Motor neuron (in vitro differentiated cells): ENCODE measurements at regions not wholly inside any gene's neighbourhood (a gene's known extent, or its start where the extent isn't known, plus 50 kb on each side); places are given as distances from the start of the nearest gene placed in this dataset.
A peak's percentile ranks its signal among the peaks of the same experiment; 100 is the strongest.
"Not testable (repeated sequence)": the region's sequence is repeated elsewhere in the genome, so short reads cannot be mapped to it uniquely, and the experiment has no call there.

Experiments
- ATAC-seq, 8 experiments: fragments of 200-7000 bp; cut with Tn5 transposase; replicated peaks in 6 of 8; 2 replicates each; pipeline ENCODE4 v1.8.0; 2021; ENCODE audit warnings: mild to moderate bottlenecking in 8 of 8, moderate library complexity in 8 of 8
- H3K27ac ChIP-seq, 2 donors: fragments of 250-450 bp; sonication (Bioruptor Pico); 2 replicates each; pipeline ENCODE4 v1.9.0; 2021; ENCODE audit warnings: antibody characterized with exemption in 2 of 2, mild to moderate bottlenecking in 2 of 2, moderate library complexity in 1 of 2
- H3K4me1 ChIP-seq, 2 donors: fragments of 250-450 bp; sonication (Bioruptor Pico); replicated peaks in 1 of 2; 2 replicates each; pipeline ENCODE4 v1.6.1; 2021; ENCODE audit warnings: antibody characterized with exemption in 2 of 2, mild to moderate bottlenecking in 2 of 2, moderate library complexity in 1 of 2
- H3K4me3 ChIP-seq, 5 donors: fragments of 250-450 bp; sonication (Bioruptor Pico); 2 replicates each; pipeline ENCODE4 v1.9.0; 2021; ENCODE audit warnings: antibody characterized with exemption in 5 of 5, mild to moderate bottlenecking in 5 of 5, moderate library complexity in 4 of 5
- WGBS, 10 experiments: fragments of 450-650 bp; shearing (Covaris generic); methylation state at CpG; one replicate each; pipeline ENCODE4 v1.0.0; 2022; 5-methylcytosine and 5-hydroxymethylcytosine counted together
- in situ Hi-C, 9 experiments: fragments of 400-800 bp; cut with MboI; loops; one replicate each; pipeline ENCODE4 v1.15.0; 2021; ENCODE audit warnings: low sequenced_read_pairs in 9 of 9, low pct_unique_long_range_greater_than_20kb in 2 of 9; ENCODE audit not compliant: unreplicated experiment in 9 of 9

DNA sequence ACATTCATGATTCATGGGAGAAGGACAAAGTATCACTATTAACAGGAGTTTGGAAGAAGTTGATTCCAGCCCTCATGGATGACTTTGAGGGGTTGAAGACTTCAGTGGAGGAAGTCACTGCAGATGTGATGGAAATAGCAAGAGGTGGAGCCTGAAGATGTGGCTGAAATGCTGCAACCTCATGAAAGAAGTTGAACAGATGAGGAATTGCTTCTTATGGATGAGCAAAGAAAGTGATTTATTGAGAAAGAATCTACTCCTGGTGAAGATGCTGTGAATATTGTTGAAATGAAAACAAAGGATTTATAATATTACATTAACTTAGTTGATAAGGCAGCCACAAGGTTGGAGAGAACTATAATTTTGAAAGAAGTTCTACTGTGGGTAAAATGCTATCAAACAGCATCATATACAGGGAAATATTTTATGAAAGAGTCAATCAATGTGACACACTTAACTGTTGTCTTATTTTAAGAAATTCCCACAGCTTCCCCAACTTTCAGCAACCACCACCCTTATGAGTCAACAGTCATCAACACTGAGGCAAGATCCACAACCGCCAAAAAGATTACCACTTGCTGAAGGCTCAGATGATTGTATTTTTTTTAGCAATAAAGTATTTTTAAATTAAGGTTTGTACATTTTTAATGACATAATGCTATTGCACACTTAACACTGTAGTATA is 302.6 kb downstream of the CBLL2 start:
- H3K4me1 ChIP-seq = no peaks in the 10 kb centered on the region
- ATAC-seq = peak in 1 of 8 experiments; percentile 15
- no peak overlapping the region for H3K4me3 ChIP-seq
- in situ Hi-C loops = no loop called here
- H3K27ac ChIP-seq = no peak overlapping the region
- WGBS, 10 experiments = 17 to 80% (median 33%) methylated on average over 1 of the region's 1 CpG; no CpG with 5 or more reads in 7 of the 10 experiments

DNA sequence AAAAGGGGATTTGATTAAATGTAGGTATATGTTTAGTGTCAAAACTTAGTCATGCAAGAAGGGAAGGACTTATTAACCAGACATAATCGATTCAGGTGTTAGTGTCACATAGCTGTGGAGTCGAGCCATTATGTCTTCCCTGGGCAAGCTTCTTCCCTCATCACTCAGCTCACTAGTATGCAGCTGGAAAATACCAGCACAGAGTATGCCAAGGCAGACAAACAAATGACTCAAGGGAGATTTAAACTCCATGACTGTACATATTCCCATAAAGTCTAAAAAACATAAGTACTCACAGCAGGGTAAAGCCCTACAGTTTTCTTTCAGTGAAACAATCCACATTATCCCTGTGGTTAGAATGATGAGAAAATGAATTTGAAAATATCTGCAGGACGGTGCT is 304.5 kb downstream of the CBLL2 start:
- in situ Hi-C loops = no loop called here
- peak in 2 of 8 experiments; percentile 25 to 30 for ATAC-seq
- WGBS, 10 experiments = 0 to 92% (median 66%) methylated on average over 2 to 3 of the region's 3 CpGs; no CpG with 5 or more reads in 6 of the 10 experiments
- Histone ChIP-seq H3K4me3 (no peak overlapping the region), H3K27ac (no peak overlapping the region), H3K4me1 (no peaks in the 10 kb centered on the region)

DNA sequence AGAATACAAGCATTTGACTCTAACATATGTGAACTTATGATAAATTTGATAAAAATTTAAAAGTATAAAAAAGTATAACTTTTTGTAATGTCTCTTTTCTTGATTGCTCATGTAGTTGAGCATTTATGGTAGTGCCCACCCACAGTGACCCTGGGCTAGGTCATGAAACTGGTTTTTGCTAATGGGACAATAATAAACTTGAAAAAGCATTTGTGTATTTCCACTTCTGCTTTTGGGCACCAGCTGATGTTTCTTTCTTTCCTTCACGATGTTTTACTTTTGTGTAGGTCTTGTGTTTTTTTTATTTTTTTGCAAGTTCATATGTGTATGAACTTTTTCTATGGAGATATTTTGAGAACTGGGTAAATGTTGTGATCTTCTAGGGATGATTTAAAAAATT is 313.1 kb downstream of the CBLL2 start:
- Histone ChIP-seq H3K4me3 (no peak overlapping the region), H3K27ac (no peak overlapping the region), H3K4me1 (no peaks in the 10 kb centered on the region)
- WGBS, 10 experiments = 0 to 100% (median 67%) methylated on average over 1 of the region's 1 CpG; no CpG with 5 or more reads in 5 of the 10 experiments
- ATAC-seq = no peak
- in situ Hi-C loops = no loop called here

DNA sequence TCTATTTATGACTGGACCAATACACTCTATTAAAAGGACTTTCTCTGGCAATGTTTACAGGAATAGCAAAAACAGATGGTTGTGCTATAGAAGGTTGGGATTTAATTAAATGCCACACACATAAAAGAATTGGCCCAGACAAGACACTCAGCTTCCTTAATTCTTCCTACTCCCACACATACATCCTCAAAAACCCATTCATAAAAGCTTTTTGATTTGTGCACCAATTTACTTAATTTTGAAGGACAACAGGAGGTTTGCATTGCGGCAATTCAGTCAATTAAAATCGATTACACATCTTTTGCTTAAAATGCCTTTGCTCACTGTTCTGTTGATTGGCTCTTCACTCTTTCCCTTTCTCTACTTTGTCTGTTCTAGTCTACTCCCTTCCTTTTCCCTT is 317.1 kb downstream of the CBLL2 start:
- WGBS, 10 experiments = 5 to 94% (median 66%) methylated on average over 1 to 2 of the region's 2 CpGs; no CpG with 5 or more reads in 6 of the 10 experiments
- ATAC-seq = no peak
- no peaks in the 10 kb centered on the region for H3K4me1 ChIP-seq
- in situ Hi-C loops = no loop called here
- H3K4me3 ChIP-seq = no peak overlapping the region
- H3K27ac ChIP-seq = no peak overlapping the region

DNA sequence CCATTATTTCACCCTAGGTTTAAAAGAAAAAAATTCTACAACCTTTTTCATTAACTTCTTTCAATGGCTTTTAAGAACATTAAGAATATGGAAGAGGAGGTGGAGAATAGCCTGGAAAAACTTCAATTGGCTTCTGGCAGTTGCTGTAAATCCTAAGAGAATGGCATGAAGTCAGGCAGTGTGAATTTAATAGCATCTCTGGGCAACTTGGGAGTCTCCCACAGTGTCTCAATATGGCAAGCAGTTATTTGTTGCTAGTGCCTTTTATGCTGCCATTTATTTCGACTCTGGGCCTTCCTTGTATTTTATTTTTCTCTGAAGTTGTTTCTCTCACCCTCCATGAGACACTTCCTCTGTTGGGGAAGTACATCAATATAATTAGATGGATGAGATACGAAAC is 322.1 kb downstream of the CBLL2 start:
- no peaks in the 10 kb centered on the region for H3K4me1 ChIP-seq
- no peak for ATAC-seq
- no peak overlapping the region for H3K27ac ChIP-seq
- 30 to 100% (median 50%) methylated on average over 1 to 2 of the region's 2 CpGs; no CpG with 5 or more reads in 6 of the 10 experiments for WGBS, 10 experiments
- no peak overlapping the region for H3K4me3 ChIP-seq
- in situ Hi-C loops = no loop called here

DNA sequence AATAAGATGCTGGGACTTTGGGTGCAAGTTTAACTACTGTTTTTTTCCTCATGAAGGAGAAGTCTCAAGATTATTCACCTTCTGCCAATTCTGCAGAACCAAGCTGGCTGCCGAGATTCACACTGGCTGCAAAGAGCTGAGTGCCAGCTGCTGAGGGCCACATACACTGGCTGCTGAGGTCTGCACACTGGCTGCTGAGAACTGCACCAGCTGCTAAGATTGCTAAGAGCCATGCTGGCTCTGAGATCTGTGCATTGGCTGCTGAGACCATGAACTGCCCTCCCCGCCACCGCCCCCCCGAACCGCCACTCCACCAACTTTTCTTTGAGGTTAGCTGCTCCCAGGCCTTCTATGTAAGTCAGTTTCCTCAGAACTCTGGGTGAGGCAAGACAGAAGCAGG is 330.3 kb downstream of the CBLL2 start:
- Histone ChIP-seq H3K27ac (no peak overlapping the region), H3K4me1 (no peaks in the 10 kb centered on the region), H3K4me3 (no peak overlapping the region)
- no peak for ATAC-seq
- 88% methylated on average over 1 of the region's 5 CpGs; no CpG with 5 or more reads in 9 of the 10 experiments for WGBS, 10 experiments
- in situ Hi-C loops = no loop called here

DNA sequence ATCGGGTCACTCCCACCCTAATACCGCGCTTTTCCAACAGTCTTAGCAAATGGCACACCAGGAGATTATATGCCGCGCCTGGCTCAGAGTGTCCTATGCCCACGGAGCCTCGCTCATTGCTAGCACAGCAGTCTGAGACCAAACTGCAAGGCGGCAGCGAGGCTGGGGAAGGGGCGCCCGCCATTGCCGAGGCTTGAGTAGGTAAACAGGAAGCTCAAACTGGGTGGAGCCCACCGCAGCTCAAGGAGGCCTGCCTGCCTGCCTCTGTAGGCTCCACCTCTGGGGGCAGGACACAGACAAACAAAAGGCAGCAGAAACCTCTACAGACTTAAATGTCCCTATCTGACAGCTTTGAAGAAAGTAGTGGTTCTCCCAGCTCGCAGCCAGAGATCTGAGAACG is 336.7 kb downstream of the CBLL2 start:
- WGBS, 10 experiments = 57 to 80% (median 65%) methylated on average over 1 to 4 of the region's 15 CpGs; no CpG with 5 or more reads in 7 of the 10 experiments
- H3K4me1 ChIP-seq, H3K4me3 ChIP-seq, H3K27ac ChIP-seq, in situ Hi-C loops, ATAC-seq: not testable (repeated sequence)

DNA sequence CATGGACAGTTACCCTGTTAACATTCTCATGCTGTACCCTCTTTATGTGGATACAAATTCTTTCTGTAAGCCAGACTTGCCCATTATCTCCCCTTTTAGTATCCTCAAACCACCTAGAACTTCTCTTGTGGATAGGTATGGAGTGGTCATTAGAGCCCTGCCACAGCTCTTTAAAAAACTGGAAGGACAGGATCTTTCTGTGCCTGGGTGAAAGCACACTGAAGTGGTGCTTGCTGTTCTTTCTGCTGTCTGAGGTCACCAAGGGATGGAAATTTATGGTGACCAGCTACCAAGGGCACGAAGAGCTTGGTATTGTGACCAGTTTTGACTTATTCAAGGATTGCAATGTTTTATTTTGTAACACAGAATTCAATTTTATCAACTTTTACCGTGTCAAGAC is 344.2 kb downstream of the CBLL2 start:
- Histone ChIP-seq H3K4me3 (no peak overlapping the region), H3K27ac (no peak overlapping the region), H3K4me1 (no peaks in the 10 kb centered on the region)
- in situ Hi-C loops = no loop called here
- ATAC-seq = no peak
- 20 to 40% methylated on average over 2 of the region's 2 CpGs; no CpG with 5 or more reads in 8 of the 10 experiments for WGBS, 10 experiments

DNA sequence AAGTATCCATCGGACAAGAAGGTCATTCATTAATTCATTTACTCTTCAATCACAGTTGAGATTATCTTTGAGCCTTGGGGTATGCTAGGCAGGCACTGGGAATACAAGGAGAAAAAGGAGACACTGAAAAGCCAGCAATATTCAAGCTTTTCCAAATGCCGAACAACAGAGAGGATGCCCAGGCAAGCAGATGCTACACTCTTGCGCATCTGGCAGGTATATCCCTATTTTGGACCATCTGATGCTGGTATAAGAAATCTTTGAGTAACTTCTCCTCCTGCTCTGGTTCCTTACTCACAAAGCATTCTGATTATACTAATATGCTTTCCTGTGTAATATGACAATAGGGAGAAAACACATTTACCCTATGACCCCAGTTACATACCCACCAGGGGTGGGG is 354.9 kb downstream of the CBLL2 start:
- ATAC-seq = no peak
- no peak overlapping the region for H3K27ac ChIP-seq
- 20 to 100% (median 77%) methylated on average over 1 to 2 of the region's 3 CpGs; no CpG with 5 or more reads in 4 of the 10 experiments for WGBS, 10 experiments
- in situ Hi-C loops = no loop called here
- no peak overlapping the region for H3K4me3 ChIP-seq
- no peaks in the 10 kb centered on the region for H3K4me1 ChIP-seq

DNA sequence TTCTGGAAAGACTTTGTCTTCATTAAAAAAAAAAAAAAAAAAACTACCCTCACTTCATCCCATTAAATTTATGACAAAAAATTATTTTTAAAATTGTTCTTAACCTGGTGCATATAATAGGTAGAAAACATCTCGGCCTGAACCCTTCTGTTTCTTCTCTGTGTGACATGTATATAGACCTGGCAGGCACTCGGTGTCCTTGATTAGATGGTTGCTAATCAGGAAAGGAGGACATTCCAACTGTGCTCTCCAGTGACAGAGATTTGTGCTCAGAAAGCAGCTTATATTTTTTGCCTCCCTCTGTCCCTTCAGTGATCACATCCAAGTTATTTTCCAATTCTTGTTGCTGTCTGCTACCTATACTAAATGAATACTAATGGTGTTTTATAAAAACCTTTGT is 355.6 kb downstream of the CBLL2 start:
- in situ Hi-C loops = no loop called here
- no peak overlapping the region for H3K4me3 ChIP-seq
- no peaks in the 10 kb centered on the region for H3K4me1 ChIP-seq
- 0 to 100% (median 39%) methylated on average over 1 to 2 of the region's 2 CpGs; no CpG with 5 or more reads in 4 of the 10 experiments for WGBS, 10 experiments
- no peak overlapping the region for H3K27ac ChIP-seq
- no peak for ATAC-seq

DNA sequence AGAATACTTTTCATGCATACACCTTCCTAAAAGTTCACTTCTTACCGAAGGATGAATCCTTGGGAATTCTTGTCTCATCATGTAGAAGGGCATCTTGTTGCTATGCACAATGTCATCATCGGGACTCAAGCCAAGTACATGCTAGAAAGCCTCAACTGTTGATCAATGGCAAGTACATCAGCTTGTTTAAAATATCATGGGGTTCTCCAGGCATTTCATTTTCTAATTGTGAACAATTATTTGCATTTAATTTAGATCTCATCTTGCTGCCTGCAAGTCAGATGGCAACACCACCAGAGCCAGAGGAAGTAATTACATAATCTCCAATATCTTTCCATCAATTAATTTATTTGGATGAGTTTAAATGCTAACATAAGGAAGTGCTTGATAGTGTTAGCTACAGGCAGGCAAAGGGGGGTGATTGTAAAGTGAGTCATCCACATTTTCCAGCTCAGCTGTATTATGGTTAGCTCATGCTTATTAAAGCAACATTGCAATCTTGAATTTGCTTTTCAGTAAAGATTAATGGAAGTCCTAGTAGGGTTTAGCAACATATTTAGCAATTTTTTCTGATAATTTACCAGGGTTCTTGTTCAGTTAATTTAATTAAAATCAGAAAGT is 356.5 kb downstream of the CBLL2 start:
- WGBS, 10 experiments = 14 to 100% (median 39%) methylated on average over 1 to 2 of the region's 2 CpGs; no CpG with 5 or more reads in 6 of the 10 experiments
- in situ Hi-C loops = no loop called here
- H3K4me3 ChIP-seq = no peak overlapping the region
- no peaks in the 10 kb centered on the region for H3K4me1 ChIP-seq
- no peak overlapping the region for H3K27ac ChIP-seq
- peak in 7 of 8 experiments; percentile 39 to 94 (median 67) for ATAC-seq

DNA sequence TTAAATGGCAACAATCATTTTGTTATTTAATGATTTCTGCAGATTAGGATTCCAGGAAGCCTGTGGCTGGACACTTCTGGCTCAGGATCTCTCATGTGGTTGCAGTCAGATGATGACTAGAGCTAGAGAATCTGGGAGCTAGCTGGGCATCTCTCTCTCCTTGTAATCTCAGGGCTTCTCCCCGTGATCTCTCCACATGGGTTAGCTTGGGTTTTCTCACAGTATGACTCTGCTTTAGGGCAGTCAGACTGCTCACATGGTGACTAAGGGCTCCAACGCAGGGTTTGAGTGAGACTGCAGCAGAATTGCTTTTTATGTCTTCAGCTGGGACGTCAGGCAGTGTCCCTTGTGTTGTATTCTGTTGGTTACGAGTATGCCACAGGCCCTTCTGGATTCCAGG is 361.4 kb downstream of the CBLL2 start:
- WGBS, 10 experiments = 45 to 80% methylated on average over 1 to 4 of the region's 4 CpGs; no CpG with 5 or more reads in 8 of the 10 experiments
- peak in 7 of 8 experiments; percentile 29 to 79 (median 62) for ATAC-seq
- H3K4me3 ChIP-seq = no peak overlapping the region
- no peaks in the 10 kb centered on the region for H3K4me1 ChIP-seq
- in situ Hi-C loops = no loop called here
- no peak overlapping the region for H3K27ac ChIP-seq

DNA sequence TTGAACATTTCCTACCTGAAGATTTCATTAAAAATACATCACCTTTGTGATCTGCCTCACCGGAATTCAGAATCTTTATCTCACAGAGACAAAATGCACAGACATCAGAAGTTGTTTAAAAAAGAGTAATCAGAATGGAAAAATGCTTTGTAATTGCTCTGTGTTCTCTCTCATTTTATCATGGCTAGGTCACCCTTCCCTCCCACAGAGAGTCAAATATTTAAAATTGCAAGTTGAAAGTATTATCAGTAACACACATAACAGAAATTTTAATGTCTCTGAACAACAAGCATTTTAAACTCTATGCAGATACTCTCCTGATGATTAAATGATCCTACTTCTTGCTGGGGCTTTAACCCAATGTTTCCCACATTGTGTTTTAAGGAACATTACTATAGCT is 362.0 kb downstream of the CBLL2 start:
- Histone ChIP-seq H3K4me3 (no peak overlapping the region), H3K27ac (no peak overlapping the region), H3K4me1 (no peaks in the 10 kb centered on the region)
- in situ Hi-C loops = no loop called here
- WGBS, 10 experiments = 0 to 100% (median 33%) methylated on average over 1 of the region's 1 CpG; no CpG with 5 or more reads in 5 of the 10 experiments
- no peak for ATAC-seq
